Right atrium auricular region (tissue), 2 donors: ENCODE measurements at regions not wholly inside any gene's neighbourhood (a gene's known extent, or its start where the extent isn't known, plus 50 kb on each side); places are given as distances from the start of the nearest gene placed in this dataset.

Source experiments
- DNase-seq: peaks from one replicate; pipeline ENCODE4 v3.0.0-alpha.2; 2019; ENCODE audit warnings: low spot score
- H3K27ac ChIP-seq, 2 donors: fragments of 200-600 bp; sonication (generic); 1 replicate in 1 of 2; 2 replicates in 1 of 2; pipeline ENCODE4 v1.5.1; 2016 to 2019
- H3K27me3 ChIP-seq, 2 donors: fragments of 200-600 bp; sonication (generic); one replicate each; pipeline versions ENCODE4 v1.5.1 to v1.6.0; 2017 to 2019
- H3K36me3 ChIP-seq: fragments of 200-600 bp; sonication (generic); one replicate; pipeline ENCODE4 v1.5.1; 2016
- H3K4me1 ChIP-seq, 2 donors: fragments of 200-600 bp; sonication (generic); one replicate each; pipeline versions ENCODE4 v1.5.1 to v1.6.0; 2017 to 2019
- H3K4me3 ChIP-seq, 2 donors: fragments of 200-600 bp; sonication (generic); 1 replicate in 1 of 2; 2 replicates in 1 of 2; pipeline ENCODE4 v1.5.1; 2017 to 2019; ENCODE audit warnings: mild to moderate bottlenecking in 1 of 2, moderate library complexity in 1 of 2
- H3K9me3 ChIP-seq, 2 donors: fragments of 200-600 bp; sonication (generic); one replicate each; pipeline ENCODE4 v1.5.1; 2019
- TF ChIP-seq, protein P1 (sequence below), 2 donors: fragments of 200-600 bp; sonication (generic); IDR thresholded peaks; one replicate each; pipeline ENCODE4 v1.5.1; 2019; ENCODE audit warnings: antibody characterized with exemption in 2 of 2

DNA sequence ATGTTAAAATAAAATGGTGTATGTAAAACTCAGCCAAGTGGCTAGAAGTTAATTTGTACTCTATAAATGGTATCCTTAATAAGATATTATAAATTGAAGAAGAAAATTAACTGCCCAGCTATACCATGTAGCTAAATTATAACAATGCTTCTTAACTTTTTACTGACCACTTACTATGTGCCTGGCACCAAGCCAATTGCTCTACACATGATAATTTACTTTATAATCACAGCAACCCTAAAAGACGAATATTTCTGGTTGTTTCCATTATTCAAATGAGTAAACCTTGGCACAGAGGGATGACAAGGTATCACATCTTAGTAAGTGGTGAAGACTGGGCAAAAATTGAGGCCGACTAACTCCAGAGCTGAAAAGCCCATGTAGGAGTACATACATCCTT, 1506.6 kb downstream of the PCDH7 start:
- H3K27me3 ChIP-seq, result no peaks in the 10 kb centered on the region
- no peaks in the 10 kb centered on the region for H3K9me3 ChIP-seq
- TF ChIP-seq, protein P1, sequence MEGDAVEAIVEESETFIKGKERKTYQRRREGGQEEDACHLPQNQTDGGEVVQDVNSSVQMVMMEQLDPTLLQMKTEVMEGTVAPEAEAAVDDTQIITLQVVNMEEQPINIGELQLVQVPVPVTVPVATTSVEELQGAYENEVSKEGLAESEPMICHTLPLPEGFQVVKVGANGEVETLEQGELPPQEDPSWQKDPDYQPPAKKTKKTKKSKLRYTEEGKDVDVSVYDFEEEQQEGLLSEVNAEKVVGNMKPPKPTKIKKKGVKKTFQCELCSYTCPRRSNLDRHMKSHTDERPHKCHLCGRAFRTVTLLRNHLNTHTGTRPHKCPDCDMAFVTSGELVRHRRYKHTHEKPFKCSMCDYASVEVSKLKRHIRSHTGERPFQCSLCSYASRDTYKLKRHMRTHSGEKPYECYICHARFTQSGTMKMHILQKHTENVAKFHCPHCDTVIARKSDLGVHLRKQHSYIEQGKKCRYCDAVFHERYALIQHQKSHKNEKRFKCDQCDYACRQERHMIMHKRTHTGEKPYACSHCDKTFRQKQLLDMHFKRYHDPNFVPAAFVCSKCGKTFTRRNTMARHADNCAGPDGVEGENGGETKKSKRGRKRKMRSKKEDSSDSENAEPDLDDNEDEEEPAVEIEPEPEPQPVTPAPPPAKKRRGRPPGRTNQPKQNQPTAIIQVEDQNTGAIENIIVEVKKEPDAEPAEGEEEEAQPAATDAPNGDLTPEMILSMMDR (IDR thresholded peaks at IDR 0.05), result no peak
- H3K4me1 ChIP-seq, result no peaks in the 10 kb centered on the region
- H3K27ac ChIP-seq, result no peak overlapping the region
- DNase-seq, result no peak
- H3K4me3 ChIP-seq, result no peak overlapping the region
- no peaks in the 10 kb centered on the region for H3K36me3 ChIP-seq

DNA sequence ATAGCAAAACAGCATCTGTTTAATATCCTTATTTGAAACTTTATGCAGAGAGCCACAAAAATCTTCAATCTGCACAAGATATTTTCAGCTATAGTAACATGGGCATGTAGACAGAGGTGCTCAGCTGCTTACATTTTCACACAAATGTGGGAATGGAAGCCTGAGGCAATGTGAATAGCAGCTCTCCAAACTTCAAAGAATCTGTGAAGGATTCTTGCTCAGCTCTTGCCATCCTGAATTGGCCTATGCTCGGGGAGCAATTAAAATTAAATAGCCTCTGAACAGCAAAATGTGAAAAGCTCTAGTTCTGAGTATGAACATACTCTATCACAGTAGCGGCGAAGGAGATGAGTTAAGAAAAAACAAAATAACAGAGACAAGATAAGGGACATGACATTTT, 1523.8 kb downstream of the PCDH7 start:
- TF ChIP-seq, protein P1 (IDR thresholded peaks at IDR 0.05), result no peak
- no peak overlapping the region for H3K27ac ChIP-seq
- no peaks in the 10 kb centered on the region for H3K36me3 ChIP-seq
- H3K27me3 ChIP-seq, result no peaks in the 10 kb centered on the region
- H3K4me1 ChIP-seq, result no peaks in the 10 kb centered on the region
- no peaks in the 10 kb centered on the region for H3K9me3 ChIP-seq
- H3K4me3 ChIP-seq, result no peak overlapping the region
- DNase-seq, result no peak

DNA sequence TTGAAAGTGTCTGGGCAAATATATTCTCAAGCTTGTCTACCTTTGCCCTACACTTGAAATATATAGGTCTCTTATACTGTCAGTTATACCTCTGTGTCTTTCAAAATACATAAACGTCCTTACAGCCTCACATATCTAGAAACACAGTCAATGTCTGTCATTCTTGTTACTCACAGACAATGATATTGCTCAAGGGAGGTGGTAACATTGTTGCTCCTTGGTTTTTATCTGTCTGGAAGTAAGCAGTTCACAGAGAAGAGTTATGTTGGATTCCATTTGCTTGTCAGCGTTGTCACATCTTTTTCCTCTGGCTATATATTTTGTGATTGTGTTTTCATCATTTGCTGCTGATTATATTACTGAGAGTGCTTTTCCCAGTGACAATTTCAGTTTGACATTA, 1528.9 kb downstream of the PCDH7 start:
- Histone ChIP-seq H3K4me3 (no peak overlapping the region), H3K4me1 (no peaks in the 10 kb centered on the region), H3K27me3 (no peaks in the 10 kb centered on the region), H3K36me3 (no peaks in the 10 kb centered on the region), H3K9me3 (no peaks in the 10 kb centered on the region), H3K27ac (no peak overlapping the region)
- TF ChIP-seq, protein P1 (IDR thresholded peaks at IDR 0.05), result no peak
- no peak for DNase-seq

DNA sequence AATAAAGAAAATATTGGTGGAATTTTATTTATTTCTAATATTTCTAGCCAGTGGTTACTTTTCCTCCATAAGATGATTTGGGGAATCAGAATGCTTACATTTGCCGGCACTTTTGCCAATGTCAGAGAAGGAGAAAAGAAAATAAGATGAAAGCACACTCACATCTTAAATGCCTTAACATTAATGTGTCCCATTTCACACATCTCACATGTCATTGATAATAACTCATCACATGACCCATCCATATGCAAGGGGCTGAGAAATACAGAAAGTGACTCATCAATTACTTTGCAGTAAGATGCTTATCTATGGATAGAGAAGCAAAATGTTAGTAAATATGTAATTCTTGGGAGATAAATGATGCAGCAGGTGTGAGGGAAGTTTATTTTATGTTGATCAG, 1531.0 kb downstream of the PCDH7 start:
- no peaks in the 10 kb centered on the region for H3K36me3 ChIP-seq
- no peaks in the 10 kb centered on the region for H3K9me3 ChIP-seq
- TF ChIP-seq, protein P1 (IDR thresholded peaks at IDR 0.05), result no peak
- no peak overlapping the region for H3K4me3 ChIP-seq
- H3K4me1 ChIP-seq, result no peaks in the 10 kb centered on the region
- no peak for DNase-seq
- no peaks in the 10 kb centered on the region for H3K27me3 ChIP-seq
- H3K27ac ChIP-seq, result no peak overlapping the region

DNA sequence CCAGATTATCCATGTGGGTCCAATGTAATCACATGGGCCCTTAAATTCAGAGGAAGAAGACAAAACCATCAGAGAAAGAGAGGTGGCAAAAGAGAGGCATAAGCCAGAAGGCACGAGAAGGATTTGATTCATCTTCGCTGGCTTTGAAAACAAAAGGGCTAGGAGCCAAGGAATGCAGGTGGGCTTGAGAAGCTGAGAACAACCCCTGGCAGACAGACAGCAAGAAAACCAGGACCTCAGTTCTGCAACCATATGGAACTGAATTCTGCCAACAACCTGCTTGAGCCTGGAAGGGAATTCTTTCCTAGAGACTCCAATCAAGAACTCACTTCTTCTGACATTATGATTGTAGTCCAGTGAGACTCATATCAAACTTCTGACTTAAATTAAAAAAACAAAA, 1531.8 kb downstream of the PCDH7 start:
- Histone ChIP-seq H3K27ac (no peak overlapping the region), H3K9me3 (no peaks in the 10 kb centered on the region), H3K36me3 (no peaks in the 10 kb centered on the region), H3K4me3 (no peak overlapping the region), H3K27me3 (no peaks in the 10 kb centered on the region), H3K4me1 (no peaks in the 10 kb centered on the region)
- no peak for DNase-seq
- TF ChIP-seq, protein P1 (IDR thresholded peaks at IDR 0.05), result no peak

DNA sequence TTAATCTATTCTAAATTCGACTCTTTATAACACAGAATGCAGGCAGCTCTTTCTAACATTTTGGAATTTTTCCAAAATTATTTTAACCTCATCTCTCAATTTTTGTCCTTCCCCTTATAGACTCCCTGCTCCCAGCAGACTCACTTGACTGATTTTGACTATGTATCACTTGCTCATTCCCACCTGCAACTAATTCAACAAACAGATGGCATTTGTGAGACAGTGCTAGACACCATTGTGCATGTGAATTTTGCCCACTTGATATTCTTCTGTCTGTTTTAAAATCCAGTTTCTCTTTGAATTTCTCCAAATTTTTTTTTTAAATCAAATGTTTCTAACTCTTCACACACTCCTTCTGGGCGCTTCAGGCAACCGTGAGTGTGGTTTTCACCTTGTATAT, 1534.0 kb downstream of the PCDH7 start:
- DNase-seq, result no peak
- Histone ChIP-seq H3K4me3 (no peak overlapping the region), H3K27me3 (no peaks in the 10 kb centered on the region), H3K9me3 (no peaks in the 10 kb centered on the region), H3K36me3 (no peaks in the 10 kb centered on the region), H3K4me1 (no peaks in the 10 kb centered on the region), H3K27ac (no peak overlapping the region)
- TF ChIP-seq, protein P1 (IDR thresholded peaks at IDR 0.05), result no peak
